GM18511 (cell line): ENCODE measurements at regions not wholly inside any gene's neighbourhood (a gene's known extent, or its start where the extent isn't known, plus 50 kb on each side); places are given as distances from the start of the nearest gene placed in this dataset.

Experiments used
- ATAC-seq: cut with Tn5 transposase; IDR thresholded peaks from one replicate; pipeline ENCODE4 v1.9.1; 2021; ENCODE audit warnings: mild to moderate bottlenecking, moderate library complexity; ENCODE audit not compliant: unreplicated experiment

DNA sequence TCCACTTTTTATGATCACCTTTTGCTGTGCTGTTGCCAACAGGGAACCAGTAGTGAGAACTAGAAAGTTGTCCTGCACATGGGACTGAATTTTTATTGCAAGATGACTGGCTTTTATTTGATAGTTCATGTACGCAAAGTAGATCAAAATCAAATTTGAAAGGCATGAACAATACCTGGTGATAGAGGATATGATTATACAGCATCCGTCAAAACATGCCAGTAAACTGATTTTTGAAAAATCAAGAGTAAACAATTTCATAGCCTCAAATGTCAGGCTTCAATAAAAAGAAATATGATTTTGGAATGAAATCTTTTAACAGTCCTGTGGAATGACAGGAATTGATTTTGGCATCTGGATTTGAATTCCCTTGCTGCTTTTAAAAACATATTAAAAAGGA lies 219.6 kb upstream of the LRRN1 start:
- ATAC-seq: no peak

DNA sequence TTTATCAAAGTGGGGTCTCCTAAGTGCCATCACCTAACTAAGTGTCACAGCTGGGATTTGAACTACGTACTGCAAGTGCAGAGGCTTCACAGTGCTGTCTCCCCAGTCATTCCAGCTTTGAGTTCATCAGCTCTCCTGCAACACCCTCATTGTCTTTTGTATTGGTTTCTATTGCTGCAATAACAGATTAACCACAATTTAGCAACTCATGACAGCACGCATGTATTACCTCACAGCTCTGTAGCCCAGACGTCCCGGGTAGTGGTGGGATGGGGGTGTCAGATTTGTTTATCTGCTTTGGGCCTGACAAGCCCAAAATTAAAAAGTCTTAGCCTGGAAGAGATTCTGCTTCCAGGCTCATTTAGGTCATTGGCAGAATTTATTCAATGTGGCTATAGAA lies 220.5 kb upstream of the LRRN1 start:
- ATAC-seq: no peak

DNA sequence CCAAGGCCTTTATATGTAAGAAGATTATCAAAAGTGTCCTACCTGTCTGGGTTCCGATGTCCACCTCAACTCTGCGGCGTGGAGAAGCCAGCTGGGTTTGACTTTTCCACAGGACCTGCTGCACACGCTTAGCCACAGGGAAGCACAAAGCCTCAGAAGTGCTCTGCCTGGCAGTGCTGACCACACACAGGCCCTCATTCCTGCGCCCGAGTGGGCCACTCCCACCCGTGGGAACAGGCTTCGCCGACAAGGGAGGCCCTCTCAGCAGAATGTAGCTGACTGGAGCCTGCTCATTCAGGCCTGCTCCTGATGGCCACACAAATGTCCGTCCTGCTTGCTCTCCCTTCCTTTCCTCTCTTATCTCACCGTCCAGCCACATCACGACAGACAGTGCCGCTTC lies 221.4 kb upstream of the LRRN1 start:
- no peak for ATAC-seq

DNA sequence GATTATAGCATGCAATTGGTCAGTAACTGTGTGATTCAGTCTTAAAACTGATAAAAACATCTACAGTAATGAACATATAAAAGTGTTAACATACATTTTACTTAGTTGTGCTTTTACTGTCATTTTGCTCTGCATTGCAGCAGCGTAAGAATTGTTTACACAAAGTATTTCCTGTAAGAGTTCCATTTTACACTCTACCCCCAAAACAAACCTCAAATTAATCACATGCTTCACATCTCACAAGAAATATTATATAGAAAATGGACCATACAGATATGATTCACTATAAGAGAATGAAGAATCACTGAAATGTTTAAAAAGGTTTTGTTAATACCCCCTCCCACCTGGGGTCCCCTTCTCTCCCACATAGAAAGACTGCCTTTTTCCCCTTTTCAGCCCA lies 225.9 kb upstream of the LRRN1 start:
- ATAC-seq: no peak

DNA sequence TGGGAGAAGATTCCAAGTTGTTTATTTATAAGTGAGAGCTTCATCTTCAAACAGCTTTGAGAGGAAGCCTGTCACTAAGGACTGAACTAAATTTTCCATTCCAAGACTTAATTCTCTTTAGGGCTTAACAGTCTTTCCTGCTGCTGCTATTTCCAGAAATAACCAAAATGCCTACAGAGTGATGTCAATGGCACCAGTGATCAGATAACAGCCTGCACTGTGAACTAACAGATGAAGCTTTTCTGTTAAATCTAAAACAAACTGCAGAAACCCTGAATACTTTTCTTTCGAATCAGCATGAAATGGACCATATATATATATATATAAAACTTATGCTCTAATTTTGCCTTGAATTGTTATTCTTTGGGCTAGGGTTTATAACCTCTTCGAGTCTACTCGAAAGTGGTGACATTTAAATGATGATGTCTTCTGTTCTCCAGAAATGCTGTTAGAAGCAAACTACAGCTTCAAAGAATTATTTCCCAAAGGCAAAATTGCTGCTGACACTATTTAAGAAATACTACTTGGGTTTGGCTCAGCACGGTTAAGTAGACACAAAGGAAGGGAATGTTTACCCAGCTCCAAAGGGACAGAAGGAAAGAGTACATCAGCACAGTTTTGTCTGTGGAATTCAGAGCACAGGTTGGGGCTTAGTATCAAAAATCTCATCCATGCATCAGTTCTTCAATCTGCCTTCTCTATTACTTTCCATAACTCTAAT lies 238.5 kb upstream of the LRRN1 start:
- no peak for ATAC-seq

DNA sequence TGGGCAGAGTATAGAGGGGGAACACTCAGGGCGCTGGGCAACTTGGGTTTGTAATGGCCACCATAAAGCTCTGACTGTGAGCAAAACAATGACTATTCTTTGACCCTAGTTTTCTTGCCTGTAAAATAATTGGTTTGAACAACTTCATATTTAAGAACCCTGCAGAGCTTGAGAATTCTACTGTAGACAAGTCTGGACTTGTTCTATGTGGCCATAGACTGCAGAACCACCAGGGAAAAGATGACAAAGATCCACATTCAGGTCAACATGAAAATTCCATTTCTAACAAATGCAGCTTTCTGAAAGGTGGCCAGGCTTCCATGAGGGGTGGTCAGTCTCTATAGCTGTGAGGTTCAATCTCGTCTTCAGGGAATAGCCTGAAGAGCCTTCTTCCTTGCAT lies 239.4 kb upstream of the LRRN1 start:
- no peak for ATAC-seq

DNA sequence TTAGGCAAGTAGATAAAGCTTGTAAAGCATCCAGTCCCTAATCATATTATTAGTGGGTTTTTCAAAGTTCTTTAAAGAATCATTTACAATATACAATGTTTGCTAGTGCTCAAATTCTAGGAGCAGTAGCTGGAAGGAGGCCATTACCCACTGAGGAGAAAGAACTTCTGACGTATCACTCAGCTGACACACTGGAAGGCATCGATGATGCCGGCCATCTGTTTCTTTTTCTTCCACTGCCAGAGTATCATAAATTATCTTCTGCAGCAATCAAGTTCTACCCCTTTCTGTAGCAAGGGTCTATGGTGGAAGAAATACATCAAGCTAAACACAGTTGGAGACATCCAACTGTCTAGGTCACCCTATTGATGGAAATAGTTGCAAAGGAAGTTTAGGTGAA lies 243.2 kb upstream of the LRRN1 start:
- no peak for ATAC-seq

DNA sequence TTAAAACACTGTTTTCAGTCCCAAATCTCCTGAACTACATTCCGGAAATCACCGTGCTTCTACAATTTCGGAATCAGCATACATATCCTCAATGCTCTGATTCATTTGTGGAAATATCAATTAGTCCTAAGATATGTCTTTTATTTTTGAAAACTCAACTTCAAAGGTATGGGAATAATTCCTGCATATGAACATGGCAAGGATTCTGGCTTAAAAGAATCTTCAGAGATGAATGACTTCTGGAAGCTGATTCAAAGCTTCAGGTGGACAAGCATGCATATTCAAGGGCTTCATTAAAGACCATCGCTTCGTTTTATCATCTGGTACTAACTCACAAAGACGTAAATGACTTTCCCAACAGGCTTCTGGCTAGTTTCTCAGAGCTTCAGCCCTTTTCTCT lies 246.0 kb upstream of the LRRN1 start:
- ATAC-seq: no peak

DNA sequence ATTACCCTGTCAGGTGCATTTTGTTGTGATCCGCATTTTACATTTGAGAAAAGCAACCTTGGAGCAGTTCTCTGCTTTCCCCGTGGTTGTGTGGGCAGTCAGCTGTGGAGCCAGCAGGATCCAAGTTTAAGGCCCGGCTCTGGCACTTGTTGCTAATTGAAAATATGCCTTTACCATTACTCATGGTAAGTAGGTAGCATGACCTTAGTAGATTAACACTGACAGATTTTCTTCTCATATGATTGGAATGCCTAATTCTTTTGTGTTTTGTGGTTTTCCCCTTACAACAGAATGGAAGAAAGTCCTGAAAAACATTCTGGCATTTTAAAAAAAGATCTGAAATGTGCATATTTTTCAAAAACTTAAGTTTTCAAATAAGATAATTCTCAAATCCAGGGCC lies 246.5 kb upstream of the LRRN1 start:
- no peak for ATAC-seq

DNA sequence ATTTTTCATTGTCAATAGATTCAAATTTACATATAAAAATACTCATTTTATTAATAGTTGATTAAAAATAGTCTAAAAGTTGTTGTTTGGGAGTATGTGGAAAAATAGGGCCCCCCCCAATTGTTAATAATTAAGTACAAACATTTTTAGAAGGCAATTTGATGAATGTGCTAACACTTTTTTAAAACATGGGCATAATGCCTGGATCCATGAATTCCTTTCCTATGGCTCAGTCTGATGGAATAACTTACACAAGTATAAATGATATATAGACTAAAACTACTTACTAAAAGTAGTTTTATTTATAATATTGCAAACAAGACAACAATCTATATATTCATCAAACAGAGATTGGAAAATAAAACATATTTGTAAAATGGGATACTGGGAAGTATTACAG lies 247.2 kb upstream of the LRRN1 start:
- ATAC-seq: no peak

DNA sequence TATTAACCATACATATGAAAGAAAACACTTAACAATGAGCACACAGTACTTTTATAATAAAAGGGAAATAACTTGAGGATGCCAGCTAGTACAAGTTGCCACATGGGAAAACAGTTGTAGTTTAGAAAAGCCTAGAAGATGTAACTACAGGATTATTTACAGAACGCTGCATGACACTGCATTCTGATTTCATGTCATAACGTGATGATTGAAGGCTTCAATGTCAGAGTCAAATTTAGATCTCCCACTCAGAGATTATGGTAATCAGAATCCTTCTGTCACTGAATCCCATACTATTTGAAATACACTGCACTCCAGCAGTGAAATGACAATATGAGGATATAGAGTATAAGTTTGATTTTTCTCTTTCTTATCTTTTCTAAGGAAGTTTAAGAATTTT lies 253.9 kb upstream of the LRRN1 start:
- ATAC-seq: no peak

DNA sequence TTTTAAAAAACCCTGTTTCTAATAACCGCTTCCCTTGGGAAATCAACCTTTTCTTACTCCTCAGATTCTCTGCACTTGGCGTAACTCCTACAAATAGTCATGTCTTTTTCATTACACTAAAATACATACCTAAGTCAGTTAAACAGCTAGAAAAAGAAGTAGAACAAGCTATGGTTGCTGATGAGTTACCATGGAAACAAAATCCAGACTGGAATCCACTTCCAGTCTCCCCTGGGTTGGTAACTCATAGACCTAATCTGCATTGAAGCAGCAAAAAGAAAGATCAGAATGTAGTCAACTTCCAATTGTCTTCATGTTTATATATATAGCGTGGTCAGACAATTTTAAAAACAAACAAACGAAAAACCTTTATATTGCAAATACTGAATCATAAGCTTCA lies 260.8 kb upstream of the LRRN1 start:
- ATAC-seq: no peak

DNA sequence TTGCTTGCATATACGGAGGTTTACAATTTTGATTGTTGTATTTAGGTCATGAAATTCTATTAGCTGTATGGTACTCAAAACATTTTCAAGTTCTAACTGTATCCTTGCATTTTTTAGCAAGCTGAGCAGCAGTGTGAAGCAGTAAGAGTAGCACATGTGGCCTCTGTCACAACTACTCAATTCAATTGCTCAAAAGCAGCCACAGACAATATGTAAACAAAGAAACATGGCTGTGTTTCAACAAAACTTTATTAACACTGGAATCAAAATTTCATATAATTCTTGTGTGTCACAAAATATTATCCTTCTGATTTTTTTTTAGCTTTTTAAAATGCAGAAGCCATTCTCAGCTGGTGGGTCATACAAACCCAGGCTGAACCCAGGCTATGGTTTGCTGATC lies 266.7 kb upstream of the LRRN1 start:
- no peak for ATAC-seq

DNA sequence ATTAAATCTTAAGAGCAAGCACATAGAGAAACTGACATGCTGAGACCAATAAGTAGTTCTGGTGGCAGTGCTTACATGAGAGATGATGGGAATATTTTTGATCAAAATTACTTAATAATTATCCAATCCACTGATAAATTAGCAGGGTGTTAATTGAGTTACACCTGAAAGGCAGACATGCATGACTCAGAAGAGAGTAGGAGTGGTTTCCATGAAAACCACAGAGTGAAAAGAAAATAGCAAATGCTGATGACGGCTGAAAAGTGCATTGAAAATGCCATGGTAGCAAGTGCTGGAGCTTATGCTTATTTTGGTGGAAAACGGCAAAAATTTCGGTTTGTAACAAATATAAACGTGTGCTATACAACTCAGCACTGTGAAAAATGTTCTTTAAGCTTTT lies 267.8 kb upstream of the LRRN1 start:
- no peak for ATAC-seq

DNA sequence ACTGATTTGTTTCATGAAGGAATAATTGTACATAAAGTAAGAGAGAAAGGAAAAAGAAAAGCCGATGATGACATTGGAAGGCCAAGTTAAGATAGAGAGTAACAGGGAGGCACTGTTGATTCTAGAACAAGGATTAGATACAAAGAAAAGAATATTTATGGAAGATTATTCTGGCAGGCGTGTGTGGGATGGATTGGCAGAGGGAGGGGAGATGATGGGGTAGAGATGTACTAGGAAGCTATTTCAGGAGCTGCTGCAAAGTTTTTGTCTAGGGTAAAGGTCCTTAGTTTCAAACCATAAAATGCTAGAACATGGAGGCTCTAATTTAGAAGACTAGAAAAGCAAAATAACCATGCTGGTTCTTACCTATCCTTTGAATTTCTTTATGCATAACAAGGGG lies 280.0 kb upstream of the LRRN1 start:
- no peak for ATAC-seq

DNA sequence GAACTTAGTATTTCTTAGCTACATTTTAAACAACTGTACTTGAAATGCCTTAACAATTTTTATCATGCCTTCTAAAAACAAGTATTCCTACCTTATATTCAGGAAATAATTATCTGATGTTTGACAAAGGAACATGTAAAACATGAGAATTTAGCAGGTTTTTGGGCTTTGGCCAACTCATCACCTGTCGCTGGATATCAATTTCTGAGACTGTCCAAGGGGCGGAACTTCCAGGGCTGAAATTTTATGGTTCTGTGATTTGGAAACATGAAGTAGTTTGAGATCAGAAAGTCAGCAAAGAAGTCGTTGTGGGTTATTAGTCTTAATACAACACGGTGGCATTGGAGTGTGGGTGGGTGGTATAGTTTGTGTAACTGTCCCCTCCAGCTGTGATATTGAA lies 282.2 kb upstream of the LRRN1 start:
- ATAC-seq: no peak

DNA sequence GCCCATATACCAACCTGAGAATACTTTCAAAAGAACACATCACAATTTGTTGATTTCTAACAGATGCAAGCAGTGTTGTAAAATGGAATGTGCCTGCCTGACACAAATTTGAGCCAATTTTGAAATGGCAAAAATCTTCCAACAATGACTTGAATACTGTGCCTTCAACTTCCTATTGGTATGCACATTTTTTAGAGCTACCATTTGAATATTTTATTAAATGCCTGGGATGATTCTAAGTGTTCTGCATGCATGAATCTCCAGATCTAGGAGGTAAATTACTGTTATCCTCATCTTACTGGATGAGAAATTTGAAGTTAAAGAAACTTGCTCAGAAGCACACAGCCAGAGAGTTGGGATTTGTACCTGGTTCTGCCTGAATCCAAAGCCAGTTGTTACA lies 282.8 kb upstream of the LRRN1 start:
- no peak for ATAC-seq

DNA sequence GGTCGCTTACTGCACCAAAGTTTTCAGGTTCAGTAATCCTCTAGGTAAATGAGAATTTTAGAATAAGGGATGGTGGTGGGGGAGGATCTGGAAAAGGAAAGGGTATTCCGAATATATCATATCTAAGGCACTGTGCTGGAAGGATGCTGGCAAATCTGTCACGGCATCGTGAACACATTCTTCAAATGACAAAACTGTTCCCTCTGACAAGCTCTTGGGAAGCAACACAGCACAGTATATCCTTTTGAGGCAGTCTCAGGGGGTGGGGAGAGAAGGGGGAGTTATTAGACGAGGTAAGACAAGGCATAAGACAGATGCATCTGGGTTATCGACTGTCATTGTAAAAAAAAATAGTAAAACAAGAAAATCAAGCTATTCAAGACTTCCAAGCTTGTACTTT lies 289.6 kb upstream of the LRRN1 start:
- ATAC-seq: no peak

DNA sequence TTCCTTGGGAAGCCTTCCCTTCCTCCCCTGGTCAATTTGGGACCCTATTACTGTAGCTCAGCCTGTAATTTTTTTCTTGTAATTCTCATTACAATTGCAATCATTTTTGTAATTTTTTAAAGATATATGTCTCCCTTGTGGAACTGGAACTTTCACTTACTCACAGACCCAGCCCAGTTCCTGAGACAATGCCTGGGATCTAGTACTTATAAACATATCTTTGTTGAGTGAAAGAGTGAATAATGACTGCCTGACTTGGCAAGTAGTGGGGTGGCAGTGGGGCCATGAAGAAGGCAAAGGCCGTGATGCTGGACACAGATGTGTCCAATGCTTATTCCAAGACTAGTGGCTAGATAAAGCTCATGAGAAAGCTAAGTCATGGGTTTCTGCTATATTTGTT lies 294.5 kb upstream of the LRRN1 start:
- no peak for ATAC-seq

DNA sequence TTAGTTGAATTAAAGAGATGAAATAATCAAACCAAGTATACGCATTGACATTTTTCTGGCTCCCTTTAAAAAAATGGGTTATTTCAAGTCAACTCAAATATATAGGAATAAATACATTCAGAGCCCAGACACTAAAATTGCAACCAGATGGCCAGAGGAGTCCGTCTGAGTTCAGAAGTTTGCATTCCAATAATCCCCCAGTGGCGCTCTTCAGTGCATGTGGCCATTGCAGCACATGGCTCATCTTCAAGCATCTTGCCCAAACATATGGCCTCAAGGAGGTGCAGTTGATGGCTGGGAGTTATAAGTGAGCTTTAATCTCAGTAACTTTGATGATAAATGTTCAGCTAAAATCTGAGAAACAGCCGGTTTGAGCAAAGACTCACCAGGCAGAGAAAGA lies 295.8 kb upstream of the LRRN1 start:
- ATAC-seq: no peak

DNA sequence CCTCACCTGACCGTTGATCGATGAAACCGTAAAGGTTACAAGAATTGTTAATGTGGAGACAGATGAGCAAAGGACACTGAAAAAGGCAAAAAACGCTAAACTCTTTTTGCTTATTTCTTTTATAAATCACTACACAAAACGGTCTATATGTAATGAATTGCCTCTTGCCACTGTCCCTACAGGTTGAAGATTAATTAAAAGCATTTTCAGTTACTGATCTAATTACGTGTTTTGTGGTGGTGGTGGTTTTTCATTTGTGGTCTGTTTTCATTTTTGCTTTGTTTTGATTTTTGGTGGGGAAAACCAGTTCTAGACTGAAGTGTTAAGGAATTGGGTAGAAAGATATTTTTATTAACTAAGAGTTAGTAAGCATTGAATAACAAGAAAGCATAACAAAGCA lies 299.2 kb upstream of the LRRN1 start:
- no peak for ATAC-seq

DNA sequence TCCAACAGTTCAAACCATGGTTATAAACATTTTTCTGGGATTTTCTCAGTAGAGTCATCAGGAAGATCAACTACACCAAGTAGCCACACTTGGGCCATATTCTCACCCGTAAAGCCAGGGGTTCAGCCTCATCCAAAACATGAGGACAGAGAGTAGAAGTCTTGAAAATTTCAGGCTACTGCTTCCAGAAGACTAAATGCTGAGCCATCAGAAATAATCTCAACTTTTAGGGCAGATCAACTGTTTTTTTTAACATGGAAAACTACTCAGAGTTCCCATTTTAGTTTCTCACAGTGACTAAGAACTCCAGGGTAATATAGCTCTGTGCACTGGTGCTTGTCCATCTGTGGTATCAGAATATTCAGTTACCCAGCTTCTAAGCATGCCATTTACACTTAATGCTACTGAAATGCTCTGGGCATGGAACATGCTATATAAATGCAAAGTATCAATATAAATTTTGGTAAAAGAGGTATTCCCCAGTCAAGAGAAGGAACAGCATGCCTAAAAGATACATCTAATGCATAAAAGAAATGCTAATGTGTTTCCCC lies 300.1 kb upstream of the LRRN1 start:
- no peak for ATAC-seq

DNA sequence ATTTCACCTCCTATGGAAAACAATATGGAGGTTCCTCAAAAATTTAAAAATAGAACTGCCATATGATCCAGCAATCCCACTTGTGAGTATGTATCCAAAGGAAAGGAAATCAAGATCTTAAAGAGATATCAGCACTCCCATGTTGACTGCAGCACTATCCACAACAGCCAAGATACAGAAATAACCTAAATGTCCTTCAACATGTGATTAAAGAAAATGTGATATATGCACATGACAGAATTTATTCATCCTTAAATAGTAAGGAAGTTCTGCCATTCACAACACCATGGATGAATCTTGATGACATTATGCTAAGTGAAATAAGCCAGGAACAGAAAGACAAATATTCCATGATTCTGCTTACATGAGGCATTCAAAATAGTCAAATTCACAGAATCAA lies 303.6 kb upstream of the LRRN1 start:
- ATAC-seq: no peak
